AG04450 (cell line): ENCODE measurements at regions not wholly inside any gene's neighbourhood (a gene's known extent, or its start where the extent isn't known, plus 50 kb on each side); places are given as distances from the start of the nearest gene placed in this dataset.

Experiments used
- CTCF ChIA-PET: fragments of 300-600, 350-600 bp; formaldehyde crosslinking; extraction: SDS; loops from one replicate; lab custom pipeline; 2022; ENCODE audit warnings: antibody characterized with exemption, inconsistent platforms; lab: Charles Lee
- POLR2A ChIA-PET: fragments of 350-600 bp; formaldehyde crosslinking; extraction: SDS; loops from one replicate; lab custom pipeline; 2021; ENCODE audit warnings: antibody characterized with exemption, inconsistent platforms; lab: Yijun Ruan, JAX
- DNase-seq: peaks from one replicate; pipeline ENCODE4 v3.0.0-alpha.2; 2011; ENCODE audit warnings: low read depth, low spot score
- H3K27ac ChIP-seq: one replicate; pipeline ENCODE4 v1.5.1; 2012; ENCODE audit warnings: low read depth, low read length, control low read depth
- H3K27me3 ChIP-seq: one replicate; pipeline ENCODE4 v1.6.0; 2012; ENCODE audit warnings: low read length; ENCODE audit not compliant: control insufficient read depth, insufficient read depth
- H3K4me3 ChIP-seq: 2 replicates; pipeline ENCODE4 v1.5.1; 2011; ENCODE audit warnings: mild to moderate bottlenecking, low read depth, low read length, control low read depth
- H3K9me3 ChIP-seq: 2 replicates; pipeline ENCODE4 v1.5.1; 2012; ENCODE audit warnings: low read length; ENCODE audit not compliant: control insufficient read depth, insufficient read depth
- CTCF ChIP-seq: IDR thresholded peaks from 2 replicates; pipeline ENCODE4 v1.5.1; 2011; ENCODE audit warnings: low read depth, low read length, control low read depth, inconsistent platforms

GRCh38 chr20:62555642-62556420 lies 80.0 kb upstream of the GATA5 start:
- no peak for DNase-seq
- H3K27ac ChIP-seq = no peak overlapping the region
- no peak for TF ChIP-seq CTCF
- H3K27me3 ChIP-seq = peaks cover 51% of the 10 kb centered on the region
- ChIA-PET CTCF (interaction anchor here (0.9 kb wide), 1 partner anchor 61 kb away, joined by 3 read pairs; no protein-coding TSS in a partner anchor), POLR2A (no interaction called here)
- H3K4me3 ChIP-seq = no peak overlapping the region
- no peaks in the 10 kb centered on the region; the same call in 1 of the 2 replicates for H3K9me3 ChIP-seq

- H3K4me3 ChIP-seq = no peak overlapping the region
- TF ChIP-seq CTCF = no peak
- peaks cover 50% of the 10 kb centered on the region for H3K27me3 ChIP-seq
- DNase-seq = no peak
- ChIA-PET CTCF (no interaction called here), POLR2A (no interaction called here)
- no peak overlapping the region for H3K27ac ChIP-seq
- H3K9me3 ChIP-seq = no peaks in the 10 kb centered on the region; the same call in 1 of the 2 replicates
Measured at GRCh38 chr20:62557462-62557861, 81.7 kb upstream of the GATA5 start.

GRCh38 chr20:62557999-62558408 lies 82.2 kb upstream of the GATA5 start:
- Histone ChIP-seq H3K27me3 (peaks cover 47% of the 10 kb centered on the region), H3K4me3 (no peak overlapping the region), H3K27ac (no peak overlapping the region), H3K9me3 (no peaks in the 10 kb centered on the region; the same call in 1 of the 2 replicates)
- CTCF ChIA-PET = no interaction called here
- no peak for TF ChIP-seq CTCF
- no peak for DNase-seq
- POLR2A ChIA-PET = no interaction called here

GRCh38 chr20:62558779-62559178 lies 83.0 kb upstream of the GATA5 start:
- no peaks in the 10 kb centered on the region; the same call in 1 of the 2 replicates for H3K9me3 ChIP-seq
- TF ChIP-seq CTCF = no peak
- peaks cover 40% of the 10 kb centered on the region for H3K27me3 ChIP-seq
- POLR2A ChIA-PET = no interaction called here
- no peak overlapping the region for H3K4me3 ChIP-seq
- CTCF ChIA-PET = no interaction called here
- DNase-seq = no peak
- no peak overlapping the region for H3K27ac ChIP-seq

DNA sequence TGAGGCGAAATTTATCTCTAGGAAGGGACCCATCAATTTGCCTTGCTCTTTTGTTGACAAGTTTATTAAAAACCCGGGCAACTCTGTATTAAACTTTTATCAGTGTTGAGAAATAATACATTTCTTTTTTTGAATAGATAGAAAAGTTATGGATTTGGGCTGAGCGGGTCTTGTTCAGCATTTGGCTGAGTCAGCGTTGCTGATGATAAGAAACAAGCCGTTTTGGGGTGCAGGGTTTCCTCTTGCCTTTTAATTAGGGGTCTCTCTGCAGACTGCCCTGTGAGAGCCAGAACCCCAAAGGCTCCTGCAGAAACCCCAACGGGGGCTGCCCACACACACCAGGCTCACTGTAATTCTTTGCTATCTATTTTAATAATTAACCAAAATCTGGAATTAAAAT lies 82.1 kb upstream of the SLCO4A1 start:
- TF ChIP-seq CTCF = no peak
- ChIA-PET POLR2A (no interaction called here), CTCF (no interaction called here)
- H3K27me3 ChIP-seq = peaks cover 29% of the 10 kb centered on the region
- DNase-seq = no peak
- no peak overlapping the region for H3K27ac ChIP-seq
- H3K4me3 ChIP-seq = no peak overlapping the region
- H3K9me3 ChIP-seq = no peaks in the 10 kb centered on the region; the same call in 1 of the 2 replicates
